ENCODE measurements at regions not wholly inside any gene's neighbourhood (a gene's known extent, or its start where the extent isn't known, plus 50 kb on each side); places are given as distances from the start of the nearest gene placed in this dataset.

- no peak for ATAC-seq (ENCODE audit: low FRiP score in 2 of 2)
- no peaks in the 10 kb centered on the region for H3K36me3 ChIP-seq
Observed at GRCh38 chr10:111370101-111370500, 293.3 kb downstream of the ADRA2A start.

GRCh38 chr10:111373696-111374095, 296.9 kb downstream of the ADRA2A start:
- no peaks in the 10 kb centered on the region for H3K36me3 ChIP-seq
- H3K27ac ChIP-seq = no peak overlapping the region
- WGBS, 2 donors = 67 to 71% methylated on average over 1 of the region's 1 CpG
- TF ChIP-seq EP300 (IDR thresholded peaks at IDR 0.05) (no peak), POLR2A (IDR thresholded peaks at IDR 0.05) (no peak), POLR2AphosphoS5 (IDR thresholded peaks at IDR 0.05) (no peak)
- TF ChIP-seq, protein P1, sequence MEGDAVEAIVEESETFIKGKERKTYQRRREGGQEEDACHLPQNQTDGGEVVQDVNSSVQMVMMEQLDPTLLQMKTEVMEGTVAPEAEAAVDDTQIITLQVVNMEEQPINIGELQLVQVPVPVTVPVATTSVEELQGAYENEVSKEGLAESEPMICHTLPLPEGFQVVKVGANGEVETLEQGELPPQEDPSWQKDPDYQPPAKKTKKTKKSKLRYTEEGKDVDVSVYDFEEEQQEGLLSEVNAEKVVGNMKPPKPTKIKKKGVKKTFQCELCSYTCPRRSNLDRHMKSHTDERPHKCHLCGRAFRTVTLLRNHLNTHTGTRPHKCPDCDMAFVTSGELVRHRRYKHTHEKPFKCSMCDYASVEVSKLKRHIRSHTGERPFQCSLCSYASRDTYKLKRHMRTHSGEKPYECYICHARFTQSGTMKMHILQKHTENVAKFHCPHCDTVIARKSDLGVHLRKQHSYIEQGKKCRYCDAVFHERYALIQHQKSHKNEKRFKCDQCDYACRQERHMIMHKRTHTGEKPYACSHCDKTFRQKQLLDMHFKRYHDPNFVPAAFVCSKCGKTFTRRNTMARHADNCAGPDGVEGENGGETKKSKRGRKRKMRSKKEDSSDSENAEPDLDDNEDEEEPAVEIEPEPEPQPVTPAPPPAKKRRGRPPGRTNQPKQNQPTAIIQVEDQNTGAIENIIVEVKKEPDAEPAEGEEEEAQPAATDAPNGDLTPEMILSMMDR (IDR thresholded peaks at IDR 0.05) = no peak
- no peaks in the 10 kb centered on the region for H3K27me3 ChIP-seq
- DNase-seq = no peak
- no peak for ATAC-seq (ENCODE audit: low FRiP score in 2 of 2)
- H3K4me1 ChIP-seq = no peaks in the 10 kb centered on the region
- H3K9me3 ChIP-seq = no peaks in the 10 kb centered on the region
- H3K4me3 ChIP-seq = no peak overlapping the region

More at GRCh38 chr10:111370101-111370500, 293.3 kb downstream of the ADRA2A start:
- Histone ChIP-seq H3K27me3 (no peaks in the 10 kb centered on the region), H3K4me1 (no peaks in the 10 kb centered on the region), H3K9me3 (no peaks in the 10 kb centered on the region), H3K4me3 (no peak overlapping the region), H3K27ac (no peak overlapping the region)
- no peak for DNase-seq
- TF ChIP-seq EP300 (IDR thresholded peaks at IDR 0.05) (no peak), POLR2AphosphoS5 (IDR thresholded peaks at IDR 0.05) (no peak), POLR2A (IDR thresholded peaks at IDR 0.05) (no peak)
- TF ChIP-seq, protein P1 (IDR thresholded peaks at IDR 0.05) = no peak
- 48 to 49% methylated on average over 3 of the region's 3 CpGs for WGBS, 2 donors

DNA sequence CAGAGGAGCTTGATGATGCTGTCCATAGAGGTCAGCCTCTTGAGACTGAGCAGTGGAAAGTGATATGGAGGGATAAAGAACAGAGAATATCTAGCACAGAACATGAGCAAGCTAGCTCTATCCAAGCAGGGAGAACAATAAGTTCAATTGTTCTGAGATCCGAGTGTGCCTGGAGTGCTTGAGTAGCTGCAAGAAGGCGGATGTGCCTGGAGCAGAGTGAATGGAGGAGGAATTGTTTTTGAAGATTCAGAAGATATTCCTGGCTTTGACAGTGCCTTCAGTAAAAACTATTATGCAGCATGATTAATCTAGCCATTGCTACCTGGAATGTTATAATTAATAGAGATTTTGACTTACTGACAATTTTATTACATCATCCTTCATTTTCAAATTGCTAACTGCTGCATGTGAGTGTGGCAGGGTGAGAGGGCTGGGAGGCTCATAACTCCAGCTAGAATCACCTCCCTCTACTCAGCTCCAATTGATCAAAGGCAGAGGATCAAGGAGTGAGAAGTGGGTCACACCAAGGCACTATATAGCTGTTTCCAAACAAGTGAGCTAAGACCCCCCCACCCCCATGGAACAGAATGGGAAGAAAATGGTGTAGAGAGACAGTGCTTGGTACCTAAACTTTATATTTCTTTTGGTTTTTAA, 302.8 kb downstream of the ADRA2A start:
- ATAC-seq (ENCODE audit: low FRiP score in 2 of 2) = no peak

GRCh38 chr10:111384556-111384955, 307.7 kb downstream of the ADRA2A start:
- Histone ChIP-seq H3K9me3 (no peaks in the 10 kb centered on the region), H3K36me3 (no peaks in the 10 kb centered on the region), H3K27ac (no peak overlapping the region), H3K27me3 (no peaks in the 10 kb centered on the region), H3K4me3 (no peak overlapping the region), H3K4me1 (no peaks in the 10 kb centered on the region)
- no peak for ATAC-seq (ENCODE audit: low FRiP score in 2 of 2)
- TF ChIP-seq POLR2A (IDR thresholded peaks at IDR 0.05) (no peak), POLR2AphosphoS5 (IDR thresholded peaks at IDR 0.05) (no peak)
- DNase-seq = no peak

More for the DNA sequence above, 302.8 kb downstream of the ADRA2A start:
- Histone ChIP-seq H3K4me3 (no peak overlapping the region), H3K9me3 (no peaks in the 10 kb centered on the region), H3K27ac (no peak overlapping the region), H3K27me3 (no peaks in the 10 kb centered on the region), H3K36me3 (no peaks in the 10 kb centered on the region), H3K4me1 (no peaks in the 10 kb centered on the region)
- TF ChIP-seq POLR2A (IDR thresholded peaks at IDR 0.05) = no peak
- TF ChIP-seq POLR2AphosphoS5 (IDR thresholded peaks at IDR 0.05) = no peak
- no peak for TF ChIP-seq EP300 (IDR thresholded peaks at IDR 0.05)
- TF ChIP-seq, protein P1 (IDR thresholded peaks at IDR 0.05) = no peak
- WGBS, 2 donors = 71 to 72% methylated on average over 2 of the region's 2 CpGs
- DNase-seq = no peak

- H3K4me3 ChIP-seq = no peak overlapping the region
- H3K4me1 ChIP-seq = no peaks in the 10 kb centered on the region
- ATAC-seq (ENCODE audit: low FRiP score in 2 of 2) (no peak), DNase-seq (no peak)
- H3K27me3 ChIP-seq = no peaks in the 10 kb centered on the region
- no peak for TF ChIP-seq EP300 (IDR thresholded peaks at IDR 0.05)
- no peak for TF ChIP-seq POLR2A (IDR thresholded peaks at IDR 0.05)
- TF ChIP-seq, protein P1 (IDR thresholded peaks at IDR 0.05) = no peak
- no peak for TF ChIP-seq POLR2AphosphoS5 (IDR thresholded peaks at IDR 0.05)
- no peaks in the 10 kb centered on the region for H3K9me3 ChIP-seq
- WGBS, 2 donors = 68 to 81% methylated on average over 5 of the region's 5 CpGs
- no peak overlapping the region for H3K27ac ChIP-seq
- no peaks in the 10 kb centered on the region for H3K36me3 ChIP-seq
Observed at GRCh38 chr10:111390813-111391563, 314.2 kb downstream of the ADRA2A start.

Data from upper lobe of left lung (tissue), 6 donors.